IMR-90 (cell line): ENCODE measurements at regions not wholly inside any gene's neighbourhood (a gene's known extent, or its start where the extent isn't known, plus 50 kb on each side); places are given as distances from the start of the nearest gene placed in this dataset.
A peak's percentile ranks its signal among the peaks of the same experiment; 100 is the strongest.

ENCODE experiments used
- ATAC-seq: fragments of 200-7000 bp; cut with Tn5 transposase; 2 replicates; pipeline ENCODE4 v1.9.1; 2020; ENCODE audit warnings: low read depth, mild to moderate bottlenecking, moderate library complexity
- BruUV-seq: library from RNA; stranded (reverse); fragments of 400-500 nt; replicated peaks from 2 replicates; lab custom pipeline; 2021; lab: Mats Ljungman, UMichigan
- CTCF ChIA-PET: fragments of 300-600 bp; formaldehyde crosslinking; extraction: SDS; loops from one replicate; lab custom pipeline; 2021; ENCODE audit warnings: antibody characterized with exemption; lab: Yijun Ruan, JAX
- POLR2A ChIA-PET: fragments of 300-600 bp; sonication (Branson Sonifier 250); formaldehyde crosslinking; loops from one replicate; lab custom pipeline; 2022; ENCODE audit warnings: antibody characterized with exemption; ENCODE audit not compliant: unreplicated experiment; lab: Charles Lee
- DNase-seq: peaks from one replicate; pipeline ENCODE4 v3.0.0; 2013
- H2AFZ ChIP-seq: replicated peaks from 2 replicates; pipeline ENCODE3; 2013; ENCODE audit warnings: low read length, mild to moderate bottlenecking; ENCODE audit not compliant: poor library complexity
- H2AK5ac ChIP-seq: 2 replicates; pipeline ENCODE4 v1.6.1; 2013; ENCODE audit warnings: low read depth, low read length, inconsistent platforms
- H2AK9ac ChIP-seq: replicated peaks from 2 replicates; pipeline ENCODE3; 2013; ENCODE audit warnings: mild to moderate bottlenecking, low read depth, low read length, moderate library complexity; ENCODE audit not compliant: poor library complexity
- H2BK120ac ChIP-seq: 2 replicates; pipeline ENCODE4 v1.6.1; 2013; ENCODE audit warnings: low read depth, low read length, inconsistent platforms
- H2BK15ac ChIP-seq: 3 replicates; pipeline ENCODE4 v1.6.1; 2013; ENCODE audit warnings: low read depth, low read length, inconsistent platforms
- H2BK20ac ChIP-seq: 2 replicates; pipeline ENCODE4 v1.6.1; 2013; ENCODE audit warnings: low read depth, mild to moderate bottlenecking, inconsistent platforms, low read length, moderate library complexity
- H2BK5ac ChIP-seq: 2 replicates; pipeline ENCODE4 v1.6.1; 2013; ENCODE audit warnings: mild to moderate bottlenecking, low read depth, low read length, inconsistent platforms; ENCODE audit not compliant: poor library complexity, severe bottlenecking
- H3K14ac ChIP-seq: replicated peaks from 2 replicates; pipeline ENCODE4 v1.6.1; 2013; ENCODE audit warnings: low read depth, low read length, inconsistent platforms
- H3K18ac ChIP-seq: 2 replicates; pipeline ENCODE4 v1.6.1; 2013; ENCODE audit warnings: low read depth, low read length, control low read depth
- H3K23ac ChIP-seq: 2 replicates; pipeline ENCODE4 v1.6.1; 2013; ENCODE audit warnings: low read depth, low read length, inconsistent platforms
- H3K27ac ChIP-seq: 2 replicates; pipeline ENCODE4 v1.5.1; 2013; ENCODE audit warnings: mild to moderate bottlenecking, control low read depth, low read length; ENCODE audit not compliant: insufficient read depth
- H3K27me3 ChIP-seq: 2 replicates; pipeline ENCODE4 v1.6.1; 2013; ENCODE audit warnings: low read length; ENCODE audit not compliant: control insufficient read depth, insufficient read depth
- H3K36me3 ChIP-seq: 2 replicates; pipeline ENCODE4 v1.6.1; 2013; ENCODE audit warnings: low read length, mixed read lengths; ENCODE audit not compliant: control insufficient read depth, insufficient read depth
- H3K4ac ChIP-seq: 2 replicates; pipeline ENCODE4 v1.6.1; 2013; ENCODE audit warnings: low read depth, low read length, inconsistent platforms
- H3K4me1 ChIP-seq: 2 replicates; pipeline ENCODE4 v1.6.1; 2013; ENCODE audit warnings: low read length, mixed read lengths; ENCODE audit not compliant: control insufficient read depth, insufficient read depth
- H3K4me2 ChIP-seq: 2 replicates; pipeline ENCODE4 v1.6.1; 2013; ENCODE audit warnings: low read depth, mild to moderate bottlenecking, control low read depth, low read length, moderate library complexity
- H3K4me3 ChIP-seq: 2 replicates; pipeline ENCODE4 v1.5.1; 2013; ENCODE audit warnings: low read depth, mild to moderate bottlenecking, control low read depth, low read length, moderate library complexity; ENCODE audit not compliant: insufficient read depth
- H3K56ac ChIP-seq: 2 replicates; pipeline ENCODE4 v1.6.1; 2013; ENCODE audit warnings: low read length, inconsistent platforms; ENCODE audit not compliant: insufficient read depth; ENCODE audit errors: extremely low read depth
- H3K79me1 ChIP-seq, 2 experiments: 2 replicates each; pipeline ENCODE4 v1.6.1; 2013; ENCODE audit warnings: low read length in 2 of 2, inconsistent platforms in 1 of 2, low read depth in 1 of 2
- H3K9ac ChIP-seq: 2 replicates; pipeline ENCODE4 v1.6.1; 2013; ENCODE audit warnings: low read depth, low read length, control low read depth
- H3K9me1 ChIP-seq: 2 replicates; pipeline ENCODE4 v1.6.1; 2013; ENCODE audit warnings: low read length, inconsistent platforms; ENCODE audit not compliant: insufficient read depth
- H3K9me3 ChIP-seq: 2 replicates; pipeline ENCODE4 v1.6.1; 2013; ENCODE audit warnings: low read length; ENCODE audit not compliant: control insufficient read depth, insufficient read depth
- H4K20me1 ChIP-seq: 2 replicates; pipeline ENCODE4 v1.6.1; 2013; ENCODE audit warnings: low read length, inconsistent platforms; ENCODE audit not compliant: insufficient read depth
- H4K5ac ChIP-seq: 2 replicates; pipeline ENCODE4 v1.6.1; 2013; ENCODE audit warnings: mild to moderate bottlenecking, low read depth, low read length, control low read depth
- H4K8ac ChIP-seq, 2 experiments: 2 replicates each; pipeline ENCODE4 v1.6.1; 2013; ENCODE audit warnings: low read depth in 2 of 2, low read length in 2 of 2, control low read depth in 1 of 2, inconsistent platforms in 1 of 2
- H4K91ac ChIP-seq: 2 replicates; pipeline ENCODE4 v1.6.1; 2013; ENCODE audit warnings: low read depth, low read length, inconsistent platforms; ENCODE audit not compliant: insufficient read depth
- FOS ChIP-seq: fragments of 150-350 bp; IDR thresholded peaks from 2 replicates; pipeline ENCODE4 v1.6.1; 2016; ENCODE audit warnings: low read depth, low read length
- MAFK ChIP-seq: IDR thresholded peaks from 2 replicates; pipeline ENCODE4 v1.6.1; 2012; ENCODE audit warnings: low read depth, low read length, improper control_type of control experiment
- MAZ ChIP-seq: IDR thresholded peaks from 2 replicates; pipeline ENCODE4 v1.6.1; 2012; ENCODE audit warnings: low read depth, mild to moderate bottlenecking, low read length, improper control_type of control experiment, moderate library complexity, borderline replicate concordance
- RAD21 ChIP-seq: IDR thresholded peaks from 2 replicates; pipeline ENCODE4 v1.6.1; 2012; ENCODE audit warnings: low read length, improper control_type of control experiment
- SMC3 ChIP-seq: fragments of 150-350 bp; IDR thresholded peaks from 2 replicates; pipeline ENCODE4 v1.6.1; 2016; ENCODE audit warnings: low read depth, mild to moderate bottlenecking, antibody characterized with exemption, low read length, moderate library complexity
- WGBS, 2 experiments: methylation state at CpG; one replicate each; pipeline versions ENCODE4 v1.1.5 to v1.1.7; 2013; ENCODE audit warnings: missing lambda C conversion rate in 2 of 2; ENCODE audit not compliant: insufficient read length in 1 of 2; ENCODE audit errors: extremely low coverage in 2 of 2; 5-methylcytosine and 5-hydroxymethylcytosine counted together
- dilution Hi-C: fragments of 300-500 bp; cut with HindIII; formaldehyde crosslinking; loops from one replicate; pipeline ENCODE4 v1.14.3; 2018; ENCODE audit warnings: low sequenced_read_pairs; ENCODE audit not compliant: unreplicated experiment
- in situ Hi-C: fragments of 300-500 bp; cut with MboI; formaldehyde crosslinking; loops from 3 replicates; pipeline ENCODE4 v1.14.3; 2019; ENCODE audit warnings: low sequenced_read_pairs, inconsistent platforms, mixed read lengths
- intact Hi-C: fragments of 100-400 bp; cut with micrococcal nuclease; formaldehyde crosslinking; loops from 2 replicates; pipeline ENCODE4 v1.10.0; 2022

GRCh38 chr3:117912352-117912751 lies 1122.3 kb downstream of the IGSF11 start:
- no peak for ATAC-seq
- H4K91ac ChIP-seq: no peak overlapping the region
- ChIA-PET CTCF (interaction anchor here (0.6 kb wide), 1 partner anchor 367 kb away, joined by 3 read pairs; no protein-coding TSS in a partner anchor), POLR2A (no interaction called here)
- H2AFZ ChIP-seq: no peak overlapping the region
- no TSS peak for BruUV-seq
- no peak overlapping the region for H4K8ac ChIP-seq
- dilution Hi-C loops: no loop called here
- no peak overlapping the region for H3K27ac ChIP-seq
- in situ Hi-C loops: no loop called here
- no peak overlapping the region for H3K14ac ChIP-seq
- H3K23ac ChIP-seq: no peak overlapping the region
- no peak overlapping the region for H3K18ac ChIP-seq
- no peaks in the 10 kb centered on the region for H3K36me3 ChIP-seq
- H2BK15ac ChIP-seq: no peak overlapping the region
- H2BK5ac ChIP-seq: no peak overlapping the region
- H3K4me2 ChIP-seq: no peak overlapping the region
- H3K4me3 ChIP-seq: no peak overlapping the region
- TF ChIP-seq SMC3 (no peak), MAZ (no peak), FOS (no peak), MAFK (peak; percentile 81), RAD21 (no peak)
- H3K4me1 ChIP-seq: peaks cover 4% of the 10 kb centered on the region
- H3K56ac ChIP-seq: no peak overlapping the region
- intact Hi-C loops: no loop called here
- no CpG with 5 or more reads among the region's 2 CpGs for WGBS, 2 experiments
- H3K4ac ChIP-seq: no peak overlapping the region
- no peak overlapping the region for H2AK9ac ChIP-seq
- H3K9ac ChIP-seq: no peak overlapping the region
- H2BK20ac ChIP-seq: no peak overlapping the region
- no peaks in the 10 kb centered on the region for H4K20me1 ChIP-seq
- no peaks in the 10 kb centered on the region for H3K9me1 ChIP-seq
- no peak for DNase-seq
- no peaks in the 10 kb centered on the region for H3K79me1 ChIP-seq
- no peak overlapping the region for H4K5ac ChIP-seq
- H2AK5ac ChIP-seq: no peak overlapping the region
- no peaks in the 10 kb centered on the region for H3K27me3 ChIP-seq
- H3K9me3 ChIP-seq: no peaks in the 10 kb centered on the region
- H2BK120ac ChIP-seq: no peak overlapping the region
